Astrocyte of the cerebellum (primary cell): ENCODE measurements at regions not wholly inside any gene's neighbourhood (a gene's known extent, or its start where the extent isn't known, plus 50 kb on each side); places are given as distances from the start of the nearest gene placed in this dataset.

Source experiments
- DNase-seq: peaks from one replicate; pipeline ENCODE4 v3.0.0-alpha.2; 2011; ENCODE audit warnings: low read depth
- H3K4me3 ChIP-seq: 2 replicates; pipeline ENCODE4 v1.5.1; 2011; ENCODE audit warnings: mild to moderate bottlenecking, low read depth, low read length, moderate library complexity
- CTCF ChIP-seq: IDR thresholded peaks from 2 replicates; pipeline ENCODE4 v1.5.1; 2012; ENCODE audit warnings: low read length, low read depth, moderate library complexity, mild to moderate bottlenecking; ENCODE audit errors: missing control alignments
- in situ Hi-C: cut with HindIII; loops from 2 replicates; pipeline ENCODE4 v1.10.0; 2017; ENCODE audit warnings: low sequenced_read_pairs

- no peak overlapping the region for H3K4me3 ChIP-seq
- DNase-seq: no peak
- in situ Hi-C loops: no loop called here
- no peak for TF ChIP-seq CTCF
Observed at GRCh38 chr11:10641912-10642697, 51.5 kb downstream of the IRAG1 start.

- in situ Hi-C loops: no loop called here
- DNase-seq: no peak
- H3K4me3 ChIP-seq: no peak overlapping the region
- TF ChIP-seq CTCF: no peak
Observed at GRCh38 chr11:10641177-10641911, 52.2 kb downstream of the IRAG1 start.

GRCh38 chr11:10640308-10640707 lies 53.2 kb downstream of the IRAG1 start:
- in situ Hi-C loops: no loop called here
- no peak overlapping the region for H3K4me3 ChIP-seq
- no peak for DNase-seq
- TF ChIP-seq CTCF: no peak

GRCh38 chr11:10639350-10639749 lies 54.2 kb downstream of the IRAG1 start:
- no peak for DNase-seq
- H3K4me3 ChIP-seq: no peak overlapping the region
- TF ChIP-seq CTCF: no peak
- in situ Hi-C loops: no loop called here

- TF ChIP-seq CTCF: no peak
- in situ Hi-C loops: no loop called here
- no peak overlapping the region for H3K4me3 ChIP-seq
- DNase-seq: no peak
Observed at GRCh38 chr11:10638316-10638925, 55.1 kb downstream of the IRAG1 start.

DNA sequence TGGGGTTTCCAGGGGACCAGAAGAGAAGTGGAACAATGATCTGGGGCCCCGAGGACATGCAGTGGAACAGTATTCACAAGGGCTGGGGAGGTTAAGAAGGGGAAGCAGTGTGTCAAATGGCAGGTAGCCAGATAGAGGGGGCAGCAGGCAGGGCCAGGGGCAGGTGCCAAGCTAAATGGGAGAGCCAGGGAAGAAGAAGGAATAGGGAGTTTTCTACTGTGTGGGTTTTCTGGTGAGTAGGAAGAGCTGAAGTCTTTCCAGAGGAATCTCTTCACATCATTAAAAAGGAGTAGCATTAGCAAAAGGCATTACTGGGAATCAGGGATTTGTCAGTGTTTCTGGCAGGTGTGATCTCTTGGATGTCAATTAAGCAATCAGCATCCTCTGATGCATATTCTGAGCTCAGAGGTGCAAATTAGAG lies 55.8 kb downstream of the IRAG1 start:
- H3K4me3 ChIP-seq: no peak overlapping the region
- TF ChIP-seq CTCF: no peak
- in situ Hi-C loops: no loop called here
- no peak for DNase-seq
